SIG-M5 treated with dmso at 0.1 percent for 504 hours (cell line): ENCODE measurements at regions not wholly inside any gene's neighbourhood (a gene's known extent, or its start where the extent isn't known, plus 50 kb on each side); places are given as distances from the start of the nearest gene placed in this dataset.
A peak's percentile ranks its signal among the peaks of the same experiment; 100 is the strongest.
"Not testable (repeated sequence)": the region's sequence is repeated elsewhere in the genome, so short reads cannot be mapped to it uniquely, and the experiment has no call there.

Experiments
- DNase-seq: peaks from one replicate; lab custom pipeline; 2025; ENCODE audit not compliant: unreplicated experiment; lab: John Stamatoyannopoulos, UW

DNA sequence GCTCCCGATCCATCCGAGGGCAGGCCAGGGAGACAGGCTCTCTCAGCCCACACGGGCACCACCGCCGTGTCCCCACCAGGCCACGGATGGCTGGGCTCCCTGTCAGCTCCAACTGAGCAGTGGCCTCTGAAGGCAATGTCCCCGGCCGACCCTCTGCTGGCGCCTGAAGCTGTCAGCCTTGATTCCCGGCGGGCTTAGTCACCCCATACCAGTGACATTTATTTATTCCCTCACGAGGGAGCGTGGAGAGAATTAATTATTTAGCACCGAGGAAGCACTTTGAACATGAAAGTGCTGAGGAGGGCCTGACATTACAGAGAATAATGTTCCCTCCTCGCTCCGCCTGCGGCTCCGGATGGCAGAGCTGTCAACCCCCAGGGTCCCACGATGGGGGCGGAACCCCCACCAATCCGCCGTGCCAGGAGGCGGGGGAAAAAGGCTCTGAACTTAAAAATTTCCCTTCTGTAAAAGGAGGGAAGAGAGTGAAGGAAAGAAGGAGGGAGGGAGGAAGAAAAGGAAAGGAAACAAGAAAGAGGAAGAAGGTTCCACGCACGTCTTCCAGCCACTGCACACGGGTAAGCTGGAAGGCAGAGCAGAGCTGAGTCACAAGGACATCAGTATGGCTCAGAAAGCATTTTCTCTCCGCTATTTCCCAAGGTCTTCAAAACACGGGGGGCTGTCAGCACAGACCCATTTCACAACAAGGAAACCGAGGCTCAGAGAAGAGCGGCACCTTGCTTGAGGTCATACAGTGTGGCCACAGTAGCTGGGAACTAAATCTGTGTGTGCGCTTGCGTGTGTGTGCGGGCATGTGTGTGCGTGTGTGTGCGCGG is 108.7 kb upstream of the NCOR2 start:
- DNase-seq, result peak; percentile 87

- DNase-seq, result no peak
These were observed 107.5 kb upstream of the NCOR2 start for GRCh38 chr12:124674937-124675336.

DNA sequence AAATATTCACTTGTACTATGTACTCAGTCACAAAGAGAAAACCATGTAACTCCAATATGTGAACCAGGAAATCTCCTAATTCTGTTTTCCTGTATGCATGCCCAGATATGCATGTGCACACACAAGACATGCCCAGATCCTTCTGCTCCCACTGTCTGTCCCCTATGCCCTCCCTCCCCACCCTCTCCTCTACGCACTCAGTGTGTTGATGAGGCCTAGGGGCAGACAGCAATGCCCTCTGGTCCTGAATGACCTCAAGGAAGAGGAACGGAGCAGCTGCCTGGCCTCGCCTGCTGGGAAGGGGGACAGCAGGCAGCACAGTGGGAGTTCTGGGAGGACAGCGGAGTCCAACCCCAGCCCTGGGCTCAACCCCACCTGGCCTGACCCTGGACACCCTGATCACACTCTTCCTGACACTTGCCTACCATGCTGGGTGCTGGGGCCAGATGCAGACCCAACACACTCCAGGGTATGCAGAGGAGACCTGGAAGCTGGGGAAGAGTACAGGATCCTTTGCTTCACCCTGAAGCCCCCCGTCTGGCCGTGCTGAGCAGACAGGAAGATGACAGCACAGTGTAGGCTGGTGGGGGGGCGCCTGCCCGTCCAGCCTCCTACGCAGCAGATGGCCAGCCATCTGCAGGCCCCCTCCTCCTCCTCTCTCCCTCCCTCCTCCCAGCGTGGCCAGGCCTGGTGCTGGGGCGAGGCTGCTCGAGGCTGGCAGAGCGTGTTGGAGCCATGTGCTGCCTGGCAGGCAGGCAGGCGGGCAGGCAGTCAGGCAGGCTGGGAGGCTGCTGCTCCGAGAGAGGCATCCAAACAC is 106.6 kb upstream of the NCOR2 start:
- DNase-seq, result no peak

- not testable (repeated sequence) for DNase-seq
These were observed 101.9 kb upstream of the NCOR2 start for GRCh38 chr12:124669271-124669721.

DNA sequence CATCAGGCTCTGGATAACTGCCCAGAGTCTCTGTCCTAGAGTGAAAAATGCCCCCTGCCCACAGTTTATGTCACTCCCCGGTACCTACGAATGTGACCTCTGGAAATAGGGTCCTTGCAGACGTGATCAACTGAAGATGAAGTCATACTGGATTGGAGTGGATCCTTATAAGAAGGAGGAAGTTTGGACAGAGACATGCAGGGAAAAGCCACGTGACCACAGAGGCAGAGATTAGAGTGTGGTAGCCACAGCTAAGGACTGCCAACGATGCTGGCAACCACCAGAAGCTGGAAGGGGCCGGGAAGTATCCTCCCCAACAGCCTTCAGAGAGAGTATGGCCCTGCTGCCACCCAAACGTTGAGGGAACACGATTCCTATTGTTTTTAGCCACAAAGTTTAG is 101.2 kb upstream of the NCOR2 start:
- DNase-seq, result no peak

- no peak for DNase-seq
These were observed 100.3 kb upstream of the NCOR2 start for GRCh38 chr12:124667506-124668326.

DNA sequence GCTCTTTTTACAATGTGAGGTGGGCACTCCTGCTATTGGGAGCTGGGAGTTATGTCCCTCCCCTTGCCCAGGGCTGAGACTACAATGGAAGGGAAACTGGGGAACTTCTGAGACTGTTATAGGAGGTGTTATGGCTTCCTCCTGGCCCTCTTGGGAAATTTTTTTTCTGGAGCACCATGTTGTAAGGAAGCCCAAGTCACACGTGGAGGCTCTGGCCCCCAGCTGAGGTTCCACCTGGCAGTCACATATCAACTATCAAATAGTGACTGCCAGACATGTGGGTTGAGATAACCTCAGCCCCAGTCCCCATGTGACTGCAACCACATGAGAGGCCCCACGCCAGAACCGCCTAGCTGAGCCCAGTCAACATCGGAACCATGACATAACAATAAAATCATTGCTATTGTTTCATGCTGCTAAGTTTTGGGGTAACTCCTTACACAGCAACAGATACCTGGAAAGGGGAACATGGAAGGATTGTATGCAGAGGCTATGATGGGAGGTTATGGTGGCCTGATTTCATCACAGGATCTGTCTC is 99.4 kb upstream of the NCOR2 start:
- no peak for DNase-seq

GRCh38 chr12:124665511-124665910 is 98.1 kb upstream of the NCOR2 start:
- no peak for DNase-seq

- no peak for DNase-seq
These were observed 97.1 kb upstream of the NCOR2 start for GRCh38 chr12:124664395-124665111.

GRCh38 chr12:124663771-124664366 is 96.5 kb upstream of the NCOR2 start:
- no peak for DNase-seq

DNA sequence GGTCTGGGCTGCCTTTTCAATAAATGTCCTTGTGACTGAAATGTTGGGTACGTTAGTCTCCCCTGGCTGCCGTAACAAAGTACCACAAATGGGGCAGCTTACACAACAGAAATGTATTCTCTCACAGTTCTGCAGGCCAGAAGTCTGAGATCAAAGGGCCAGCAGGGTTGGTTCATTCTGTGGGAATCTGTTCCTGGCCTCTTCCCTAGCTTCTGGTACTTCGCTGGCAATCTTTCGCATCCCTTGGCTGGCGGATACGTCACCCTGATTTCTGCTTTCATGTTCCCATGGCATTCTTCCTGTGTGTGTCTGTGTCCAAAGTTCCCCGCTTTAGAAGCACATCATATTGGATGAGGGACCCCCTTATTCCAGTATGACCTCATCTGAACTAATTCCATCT is 95.8 kb upstream of the NCOR2 start:
- no peak for DNase-seq

DNA sequence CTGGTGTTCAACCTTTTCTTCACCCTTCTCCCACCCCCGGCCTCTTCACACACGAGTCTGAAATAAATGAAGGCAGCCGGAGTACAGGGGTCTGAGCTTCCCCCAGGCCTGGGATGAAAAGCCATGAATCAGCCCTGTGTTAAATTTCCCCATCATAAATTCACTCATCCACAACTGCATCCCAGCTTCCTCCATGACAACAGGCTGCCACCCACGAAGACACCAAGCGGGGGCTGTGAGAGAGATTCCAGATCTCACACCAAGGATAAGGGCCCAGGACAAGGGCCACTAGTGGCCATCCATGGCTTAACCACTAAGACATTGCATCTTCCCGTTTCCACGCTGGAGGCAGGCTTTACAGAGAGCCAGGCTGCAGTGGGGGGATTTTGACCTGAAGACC is 93.9 kb upstream of the NCOR2 start:
- DNase-seq, result no peak

- no peak for DNase-seq
These were observed 93.4 kb upstream of the NCOR2 start for GRCh38 chr12:124660851-124661250.

DNA sequence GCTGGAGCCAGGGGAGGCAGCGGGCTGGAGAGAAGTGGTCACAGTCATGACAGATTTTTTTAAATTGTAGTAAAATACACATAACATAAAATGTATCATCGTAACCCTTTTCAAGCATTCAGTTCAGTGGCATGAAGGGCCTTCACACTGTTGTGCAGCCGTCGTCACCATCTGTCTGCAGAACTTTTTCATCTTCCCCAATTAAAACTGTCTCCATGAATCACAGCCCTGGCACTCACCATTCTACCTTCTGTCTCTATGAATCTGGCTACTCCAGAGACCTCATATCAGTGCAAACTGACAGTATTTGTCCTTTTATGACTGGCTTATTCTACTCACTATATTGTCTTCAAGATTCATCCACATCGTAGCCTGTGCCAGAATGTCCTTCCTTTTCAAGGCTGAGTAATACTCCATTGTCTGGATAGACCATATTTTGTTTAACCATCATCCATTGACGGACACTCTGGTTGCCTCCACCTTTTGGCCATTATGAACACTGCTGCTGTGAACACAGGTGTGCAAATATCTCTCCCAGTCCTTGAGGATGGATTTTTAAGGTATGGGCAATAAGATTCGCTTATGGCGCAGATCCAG is 91.5 kb upstream of the NCOR2 start:
- DNase-seq, result no peak

DNA sequence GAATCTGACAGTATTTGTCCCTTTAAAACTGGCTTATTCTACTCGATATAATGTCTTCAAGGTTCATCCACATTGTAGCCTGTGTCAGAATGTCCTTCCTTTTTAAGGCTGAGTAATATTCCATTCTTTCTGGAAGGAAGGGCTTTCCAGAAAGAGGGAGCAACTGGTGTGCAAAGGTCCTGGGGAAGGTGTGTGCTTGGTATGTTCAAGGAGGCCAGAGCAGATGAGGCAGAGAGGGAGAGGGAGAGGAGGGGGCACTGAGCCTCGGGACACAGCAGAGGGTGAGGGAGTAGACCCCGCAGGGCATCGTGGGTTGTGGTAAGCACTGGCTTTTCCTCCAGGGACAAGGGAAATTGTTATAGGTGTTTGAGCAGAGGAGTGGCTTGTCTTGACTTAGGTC is 90.9 kb upstream of the NCOR2 start:
- DNase-seq, result no peak

- no peak for DNase-seq
These were observed 89.6 kb upstream of the NCOR2 start for GRCh38 chr12:124656947-124657434.

- DNase-seq, result no peak
These were observed 88.5 kb upstream of the NCOR2 start for GRCh38 chr12:124655698-124656516.

- peak; percentile 17 for DNase-seq
These were observed 87.8 kb upstream of the NCOR2 start for GRCh38 chr12:124655048-124655697.
